ENCODE measurements at regions not wholly inside any gene's neighbourhood (a gene's known extent, or its start where the extent isn't known, plus 50 kb on each side); places are given as distances from the start of the nearest gene placed in this dataset.

- Histone ChIP-seq H3K79me2 (ENCODE audit: control insufficient read depth, insufficient read depth, low read length) (no peaks in the 10 kb centered on the region), H3K9me3 (replicated peaks; ENCODE audit: control insufficient read depth, insufficient read depth, low read length) (no peaks in the 10 kb centered on the region), H3K9me1 (replicated peaks; ENCODE audit: control insufficient read depth, extremely low read depth, insufficient read depth, low read length) (no peaks in the 10 kb centered on the region), H4K20me1 (replicated peaks; ENCODE audit: control insufficient read depth, extremely low read depth, insufficient read depth, low read length) (no peaks in the 10 kb centered on the region), H3K9ac (replicated peaks; ENCODE audit: extremely low read depth, insufficient read depth, low read length) (no peak overlapping the region), H3K27ac (ENCODE audit: insufficient read depth, low read depth, low read length) (no peak overlapping the region), H3K36me3 (ENCODE audit: control insufficient read depth in 2 of 2, extremely low read depth in 1 of 2, insufficient read depth in 2 of 2, low read length in 2 of 2) (no peaks in the 10 kb centered on the region), H3K27me3 (ENCODE audit: control insufficient read depth in 2 of 2, insufficient read depth in 2 of 2, low read length in 2 of 2) (no peaks in the 10 kb centered on the region), H2AFZ (ENCODE audit: low read depth, low read length) (no peak overlapping the region), H3K4me1 (ENCODE audit: control insufficient read depth, extremely low read depth, insufficient read depth, low read length) (peaks cover 14% of the 10 kb centered on the region), H3K4me2 (ENCODE audit: insufficient read depth, low read length) (no peak overlapping the region), H3K4me3 (replicated peaks in 1 of 3; ENCODE audit: insufficient read depth in 1 of 3, low read depth in 1 of 3, low read length in 3 of 3) (no peak overlapping the region)
- no peak for TF ChIP-seq JUN (IDR thresholded peaks at IDR 0.05; ENCODE audit: borderline replicate concordance, insufficient read depth, insufficient read length, low read depth)
- TF ChIP-seq GATA2 (IDR thresholded peaks at IDR 0.05; ENCODE audit: insufficient read depth, insufficient read length, low read depth, low read length): no peak
- TF ChIP-seq EZH2 (IDR thresholded peaks at IDR 0.05; ENCODE audit: borderline replicate concordance, low read depth, low read length, severe bottlenecking): no peak
- TF ChIP-seq MAX (IDR thresholded peaks at IDR 0.05; ENCODE audit: insufficient read depth, insufficient read length): no peak
- no peak for TF ChIP-seq FOS (IDR thresholded peaks at IDR 0.05; ENCODE audit: borderline replicate concordance, insufficient read depth, low read length)
- no peak for TF ChIP-seq POLR2A (IDR thresholded peaks at IDR 0.05; ENCODE audit: low read depth, low read length)
- no peak for TF ChIP-seq CTCF (IDR thresholded peaks at IDR 0.05; ENCODE audit: extremely low read depth in 1 of 2, insufficient read depth in 1 of 2, low read depth in 1 of 2, low read length in 2 of 2)
- no peak for TF ChIP-seq MYC (IDR thresholded peaks at IDR 0.05; ENCODE audit: low read depth, low read length)
- no peak for TF ChIP-seq POLR2AphosphoS5 (IDR thresholded peaks at IDR 0.05; ENCODE audit: insufficient read depth, low read depth, low read length)
- FAIRE-seq (no peak), DNase-seq (ENCODE audit: low read depth, low spot score) (no peak)
- dilution Hi-C loops (cut with MboI; ENCODE audit: extremely low pct_ligation_motif_present, low sequenced_read_pairs) (no loop called here), intact Hi-C loops (cut with micrococcal nuclease) (no loop called here)
- CTCF ChIA-PET: interaction anchor here (7.8 kb wide), 1 partner anchor 130 kb away, joined by 358 read pairs; no protein-coding TSS in a partner anchor
- POLR2A ChIA-PET: no interaction called here
- no TSS peak for BruUV-seq (replicated peaks)
Observed at GRCh38 chr22:19626042-19626587, 88.2 kb upstream of the SEPTIN5 start.
